GM12878 (cell line): ENCODE measurements at regions not wholly inside any gene's neighbourhood (a gene's known extent, or its start where the extent isn't known, plus 50 kb on each side); places are given as distances from the start of the nearest gene placed in this dataset.

Experiments
- ATAC-seq: fragments of 200-7000 bp; cut with Tn5 transposase; 3 replicates; pipeline ENCODE4 v1.9.1; 2020; ENCODE audit warnings: mild to moderate bottlenecking, moderate library complexity
- BruUV-seq: library from RNA; stranded (reverse); fragments of 400-500 nt; replicated peaks from 2 replicates; lab custom pipeline; 2021; lab: Mats Ljungman, UMichigan
- CTCF ChIA-PET: fragments of 300-600 bp; sonication (Branson Sonifier 250); formaldehyde crosslinking; extraction: SDS; loops from one replicate; lab custom pipeline; 2021; ENCODE audit warnings: inconsistent platforms; lab: Yijun Ruan, JAX
- POLR2A ChIA-PET: fragments of 350-600 bp; formaldehyde crosslinking; extraction: SDS; loops from one replicate; lab custom pipeline; 2021; ENCODE audit warnings: inconsistent platforms; lab: Charles Lee
- RAD21 ChIA-PET: fragments of 300-600 bp; sonication (Branson Sonifier 250); formaldehyde crosslinking; loops from one replicate; lab custom pipeline; 2023; ENCODE audit warnings: antibody characterized with exemption; ENCODE audit not compliant: unreplicated experiment; lab: Charles Lee
- SMC1A ChIA-PET: fragments of 300-600 bp; sonication (Branson Sonifier 250); formaldehyde crosslinking; loops from one replicate; lab custom pipeline; 2023; ENCODE audit not compliant: unreplicated experiment, uncharacterized antibody; lab: Charles Lee
- DNase-seq: peaks from one replicate; pipeline ENCODE4 v3.0.0-alpha.2; 2011; ENCODE audit warnings: low read depth, low spot score
- FAIRE-seq: peaks from 3 replicates; lab custom pipeline; 2011; peaks lifted over from hg19 to GRCh38; lab: Jason Lieb, UNC
- H2AFZ ChIP-seq: 2 replicates; pipeline ENCODE4 v1.6.0; 2011; ENCODE audit warnings: low read depth, low read length, control low read depth; ENCODE audit not compliant: control insufficient read depth
- H3K27ac ChIP-seq: 2 replicates; pipeline ENCODE4 v1.5.1; 2011; ENCODE audit warnings: control low read depth; ENCODE audit not compliant: control insufficient read depth, insufficient read depth
- H3K27me3 ChIP-seq, 2 experiments: replicated peaks in 1 of 2; 2 replicates each; pipeline versions ENCODE4 v1.6.0 to v1.6.1; 2011; ENCODE audit warnings: low read length in 1 of 2; ENCODE audit not compliant: control insufficient read depth in 2 of 2, insufficient read depth in 2 of 2
- H3K36me3 ChIP-seq, 2 experiments: 2 replicates each; pipeline ENCODE4 v1.5.1; 2011; ENCODE audit warnings: low read length in 1 of 2; ENCODE audit not compliant: control insufficient read depth in 2 of 2, insufficient read depth in 2 of 2
- H3K4me1 ChIP-seq: 2 replicates; pipeline ENCODE4 v1.6.1; 2011; ENCODE audit warnings: mild to moderate bottlenecking, low read length, moderate library complexity, mixed read lengths; ENCODE audit not compliant: control insufficient read depth, insufficient read depth
- H3K4me2 ChIP-seq: 2 replicates; pipeline ENCODE4 v1.6.0; 2011; ENCODE audit warnings: control low read depth; ENCODE audit not compliant: control insufficient read depth, insufficient read depth
- H3K4me3 ChIP-seq: fragments of 200-600 bp; sonication (generic); 2 replicates; pipeline ENCODE4 v1.5.1; 2016
- H3K79me2 ChIP-seq: 2 replicates; pipeline ENCODE4 v1.6.0; 2011; ENCODE audit warnings: low read length; ENCODE audit not compliant: control insufficient read depth, insufficient read depth
- H3K9ac ChIP-seq: 2 replicates; pipeline ENCODE4 v1.8.0; 2011; ENCODE audit warnings: low read length, control low read depth, mixed read lengths; ENCODE audit not compliant: control insufficient read depth, insufficient read depth
- H3K9me3 ChIP-seq: replicated peaks from 3 replicates; pipeline ENCODE4 v1.5.1; 2011; ENCODE audit warnings: mild to moderate bottlenecking, low read length; ENCODE audit not compliant: control insufficient read depth, insufficient read depth
- H4K20me1 ChIP-seq: 2 replicates; pipeline ENCODE4 v1.6.0; 2011; ENCODE audit not compliant: control insufficient read depth, insufficient read depth
- BMI1 ChIP-seq: fragments of 450-650 bp; IDR thresholded peaks from 2 replicates; pipeline ENCODE4 v1.6.1; 2016; ENCODE audit warnings: mild to moderate bottlenecking, moderate library complexity, borderline replicate concordance
- IRF5 ChIP-seq: fragments of 450-650 bp; IDR thresholded peaks from 2 replicates; pipeline ENCODE4 v1.6.1; 2017; ENCODE audit warnings: borderline replicate concordance
- MEF2B ChIP-seq: fragments of 450-650 bp; IDR thresholded peaks from 2 replicates; pipeline ENCODE4 v1.6.1; 2018; ENCODE audit warnings: mild to moderate bottlenecking, moderate library complexity; ENCODE audit not compliant: partially characterized antibody, poor library complexity, severe bottlenecking
- MTA2 ChIP-seq: fragments of 450-650 bp; IDR thresholded peaks from 2 replicates; pipeline ENCODE4 v1.6.1; 2016; ENCODE audit warnings: low read depth, mild to moderate bottlenecking, moderate library complexity
- POU2F2 ChIP-seq: IDR thresholded peaks from 3 replicates; pipeline ENCODE4 v1.6.1; 2011; ENCODE audit warnings: low read depth, mild to moderate bottlenecking, low read length, borderline replicate concordance
- RUNX3 ChIP-seq: IDR thresholded peaks from 2 replicates; pipeline ENCODE4 v1.6.1; 2012; ENCODE audit warnings: low read length, inconsistent platforms
- SMARCA5 ChIP-seq: fragments of 450-650 bp; IDR thresholded peaks from 2 replicates; pipeline ENCODE4 v1.6.1; 2017; ENCODE audit warnings: mild to moderate bottlenecking
- YBX1 ChIP-seq: fragments of 450-650 bp; IDR thresholded peaks from 2 replicates; pipeline ENCODE4 v1.6.1; 2016; ENCODE audit warnings: antibody characterized with exemption
- ZBTB4 ChIP-seq: fragments of 450-650 bp; formaldehyde crosslinking; IDR thresholded peaks from 2 replicates; pipeline ENCODE4 v1.4.0; 2022; ENCODE audit warnings: mild to moderate bottlenecking, moderate library complexity
- ZNF687 ChIP-seq: fragments of 450-650 bp; IDR thresholded peaks from 2 replicates; pipeline ENCODE4 v1.6.1; 2017; ENCODE audit warnings: mild to moderate bottlenecking, moderate library complexity
- ZSCAN29 ChIP-seq: fragments of 450-650 bp; IDR thresholded peaks from 2 replicates; pipeline ENCODE4 v1.6.1; 2017; ENCODE audit warnings: mild to moderate bottlenecking, moderate library complexity
- WGBS: methylation state at CpG from one replicate; pipeline ENCODE4 v1.1.6; 2016; ENCODE audit warnings: low lambda C conversion rate; ENCODE audit not compliant: insufficient replicate concordance, insufficient coverage; ENCODE audit errors: missing lambda C conversion rate; 5-methylcytosine and 5-hydroxymethylcytosine counted together
- in situ Hi-C: fragments of 300-500 bp; cut with MboI; formaldehyde crosslinking; loops from 9 replicates; pipeline ENCODE4 v1.14.3; 2018; ENCODE audit warnings: mixed read lengths
- intact Hi-C: fragments of 100-400 bp; cut with micrococcal nuclease; formaldehyde crosslinking; loops from one replicate; pipeline ENCODE4 v1.14.2; 2022; ENCODE audit not compliant: unreplicated experiment
- TF ChIP-seq, protein P1 (sequence below): IDR thresholded peaks from 2 replicates; pipeline ENCODE4 v1.6.1; 2011; ENCODE audit warnings: mild to moderate bottlenecking, low read depth, low read length, moderate library complexity; ENCODE audit not compliant: insufficient replicate concordance

DNA sequence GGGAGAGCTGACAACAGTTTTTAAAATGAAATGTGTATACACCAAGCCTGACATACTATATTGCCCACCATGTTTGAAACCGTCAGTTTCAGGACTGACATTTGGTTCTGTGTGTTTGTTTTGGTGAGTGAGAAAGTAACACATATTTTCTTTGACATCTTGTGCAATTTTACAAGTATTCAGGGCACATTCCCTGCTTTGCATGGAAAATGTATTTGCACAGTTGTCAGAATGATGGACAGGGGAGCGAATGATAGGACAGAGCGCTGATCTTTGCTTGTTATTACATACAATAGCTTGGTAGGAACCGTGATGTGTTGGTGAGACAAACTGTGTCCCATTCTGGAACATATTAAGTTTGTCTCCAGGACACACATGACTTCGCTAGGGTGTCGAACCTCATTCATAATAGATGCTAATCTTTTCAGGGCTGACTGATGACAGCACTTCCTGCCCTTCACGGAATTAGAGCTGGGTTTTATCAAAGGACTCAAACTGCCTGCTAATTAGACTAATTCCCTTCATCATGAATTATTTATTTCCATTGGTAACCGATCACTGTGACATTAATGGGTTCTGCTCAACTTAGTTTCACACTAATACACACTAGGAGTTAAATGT, 158.5 kb downstream of the CDCA7 start:
- Histone ChIP-seq H2AFZ (no peak overlapping the region), H3K36me3 (no peaks in the 10 kb centered on the region), H3K4me1 (no peaks in the 10 kb centered on the region), H4K20me1 (no peaks in the 10 kb centered on the region), H3K4me3 (no peak overlapping the region), H3K27ac (no peak overlapping the region), H3K9ac (no peak overlapping the region), H3K27me3 (no peaks in the 10 kb centered on the region), H3K9me3 (no peaks in the 10 kb centered on the region), H3K79me2 (no peaks in the 10 kb centered on the region), H3K4me2 (no peak overlapping the region)
- no TSS peak for BruUV-seq
- CTCF ChIA-PET = interaction anchor here (1.3 kb wide), 1 partner anchor 110 kb away, joined by 3 read pairs; no protein-coding TSS in a partner anchor
- POLR2A ChIA-PET = no interaction called here
- FAIRE-seq (no peak), ATAC-seq (no peak), DNase-seq (no peak)
- SMC1A ChIA-PET = interaction anchor here (0.6 kb wide), 1 partner anchor 556 kb away, joined by 4 read pairs; no protein-coding TSS in a partner anchor
- RAD21 ChIA-PET = no interaction called here
- in situ Hi-C loops (no loop called here), intact Hi-C loops (no loop called here)
- WGBS = 26% methylated on average over 8 of the region's 8 CpGs
- TF ChIP-seq YBX1 (no peak), BMI1 (no peak), SMARCA5 (no peak), POU2F2 (no peak), ZBTB4 (CRISPR knock-in tag) (no peak), IRF5 (no peak), ZNF687 (no peak), MEF2B (no peak), RUNX3 (no peak), MTA2 (no peak), ZSCAN29 (no peak)
- TF ChIP-seq, protein P1, sequence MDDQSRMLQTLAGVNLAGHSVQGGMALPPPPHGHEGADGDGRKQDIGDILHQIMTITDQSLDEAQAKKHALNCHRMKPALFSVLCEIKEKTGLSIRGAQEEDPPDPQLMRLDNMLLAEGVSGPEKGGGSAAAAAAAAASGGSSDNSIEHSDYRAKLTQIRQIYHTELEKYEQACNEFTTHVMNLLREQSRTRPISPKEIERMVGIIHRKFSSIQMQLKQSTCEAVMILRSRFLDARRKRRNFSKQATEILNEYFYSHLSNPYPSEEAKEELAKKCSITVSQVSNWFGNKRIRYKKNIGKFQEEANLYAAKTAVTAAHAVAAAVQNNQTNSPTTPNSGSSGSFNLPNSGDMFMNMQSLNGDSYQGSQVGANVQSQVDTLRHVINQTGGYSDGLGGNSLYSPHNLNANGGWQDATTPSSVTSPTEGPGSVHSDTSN = no peak
